CD4-positive, CD25-positive, alpha-beta regulatory T cell (primary cell): ENCODE measurements at regions not wholly inside any gene's neighbourhood (a gene's known extent, or its start where the extent isn't known, plus 50 kb on each side); places are given as distances from the start of the nearest gene placed in this dataset.
"Not testable (repeated sequence)": the region's sequence is repeated elsewhere in the genome, so short reads cannot be mapped to it uniquely, and the experiment has no call there.

Experiments used
- ATAC-seq, 2 donors: fragments of 150-1000 bp; cut with Tn5 transposase; one replicate each; pipeline ENCODE4 v1.10.0; 2021; ENCODE audit warnings: low read depth in 2 of 2, moderate number of reproducible peaks in 2 of 2, moderate library complexity in 1 of 2
- DNase-seq, 3 donors: peaks; one replicate each; pipeline versions ENCODE4 v3.0.0 to v3.0.0-alpha.2; 2012 to 2022; ENCODE audit warnings: mixed read lengths in 1 of 3
- H3K27ac ChIP-seq: one replicate; pipeline ENCODE4 v1.7.0; 2013; ENCODE audit warnings: mild to moderate bottlenecking, low read length; ENCODE audit not compliant: insufficient read depth, poor library complexity, severe bottlenecking
- H3K27me3 ChIP-seq: one replicate; pipeline ENCODE4 v1.7.0; 2013; ENCODE audit warnings: low read length; ENCODE audit not compliant: control insufficient read depth, insufficient read depth
- H3K36me3 ChIP-seq: one replicate; pipeline ENCODE4 v1.7.0; 2013; ENCODE audit warnings: mild to moderate bottlenecking, low read length, moderate library complexity; ENCODE audit not compliant: control insufficient read depth, insufficient read depth
- H3K4me1 ChIP-seq: 2 replicates; pipeline ENCODE4 v1.7.0; 2013; ENCODE audit warnings: mild to moderate bottlenecking, low read length; ENCODE audit not compliant: insufficient read depth, control insufficient read depth, poor library complexity, severe bottlenecking
- H3K4me3 ChIP-seq: one replicate; pipeline ENCODE4 v1.7.0; 2013; ENCODE audit warnings: low read depth, mild to moderate bottlenecking, low read length, moderate library complexity
- H3K9me3 ChIP-seq, 2 experiments: 1 replicate in 1 of 2; 2 replicates in 1 of 2; pipeline ENCODE4 v1.7.0; 2013; ENCODE audit warnings: low read length in 2 of 2, mild to moderate bottlenecking in 1 of 2, moderate library complexity in 1 of 2; ENCODE audit not compliant: control insufficient read depth in 2 of 2
- H3K27ac Mint-ChIP-seq, 3 donors: one replicate each; pipeline ENCODE4 v1.8.0; 2020 to 2022; ENCODE audit warnings: mild to moderate bottlenecking in 3 of 3, mixed read lengths in 3 of 3, moderate library complexity in 2 of 3
- H3K27me3 Mint-ChIP-seq: one replicate; pipeline ENCODE4 v1.8.0; 2022; ENCODE audit warnings: mild to moderate bottlenecking, mixed read lengths
- H3K36me3 Mint-ChIP-seq: one replicate; pipeline ENCODE4 v1.8.0; 2020; ENCODE audit warnings: mixed read lengths
- H3K4me1 Mint-ChIP-seq, 4 donors: one replicate each; pipeline ENCODE4 v1.8.0; 2020 to 2022; ENCODE audit warnings: mixed read lengths in 4 of 4, mild to moderate bottlenecking in 1 of 4
- H3K4me3 Mint-ChIP-seq, 4 donors: one replicate each; pipeline ENCODE4 v1.8.0; 2020 to 2022; ENCODE audit warnings: mild to moderate bottlenecking in 4 of 4, mixed read lengths in 4 of 4, moderate library complexity in 3 of 4
- H3K9me3 Mint-ChIP-seq, 7 donors: one replicate each; pipeline ENCODE4 v1.8.0; 2020 to 2022; ENCODE audit warnings: mixed read lengths in 7 of 7, mild to moderate bottlenecking in 3 of 7, moderate library complexity in 2 of 7

GRCh38 chr13:109939180-109939579, 152.8 kb upstream of the IRS2 start:
- H3K27ac ChIP-seq: no peak overlapping the region
- no peak overlapping the region for H3K27ac Mint-ChIP-seq
- H3K36me3 ChIP-seq: no peaks in the 10 kb centered on the region
- peaks cover 0 to 5% (median 2%) of the 10 kb centered on the region in 7 donors for H3K9me3 Mint-ChIP-seq
- H3K4me1 Mint-ChIP-seq: no peaks in the 10 kb centered on the region
- no peak for ATAC-seq
- H3K4me3 Mint-ChIP-seq: no peak overlapping the region
- H3K4me1 ChIP-seq: no peaks in the 10 kb centered on the region
- no peaks in the 10 kb centered on the region for H3K9me3 ChIP-seq
- no peak overlapping the region for H3K4me3 ChIP-seq
- H3K36me3 Mint-ChIP-seq: no peaks in the 10 kb centered on the region
- no peaks in the 10 kb centered on the region for H3K27me3 Mint-ChIP-seq
- DNase-seq: no peak
- H3K27me3 ChIP-seq: no peaks in the 10 kb centered on the region

- H3K4me3 ChIP-seq: no peak overlapping the region
- H3K36me3 ChIP-seq: no peaks in the 10 kb centered on the region
- H3K27ac ChIP-seq: no peak overlapping the region
- no peaks in the 10 kb centered on the region for H3K4me1 Mint-ChIP-seq
- H3K9me3 Mint-ChIP-seq: peaks cover 0 to 5% (median 2%) of the 10 kb centered on the region in 7 donors
- DNase-seq: no peak
- H3K9me3 ChIP-seq: no peaks in the 10 kb centered on the region
- H3K36me3 Mint-ChIP-seq: no peaks in the 10 kb centered on the region
- H3K27me3 Mint-ChIP-seq: no peaks in the 10 kb centered on the region
- H3K27me3 ChIP-seq: no peaks in the 10 kb centered on the region
- no peak overlapping the region for H3K27ac Mint-ChIP-seq
- H3K4me3 Mint-ChIP-seq: no peak overlapping the region
- H3K4me1 ChIP-seq: no peaks in the 10 kb centered on the region
- no peak for ATAC-seq
Measured at GRCh38 chr13:109938255-109938936, 152.0 kb upstream of the IRS2 start.

DNA sequence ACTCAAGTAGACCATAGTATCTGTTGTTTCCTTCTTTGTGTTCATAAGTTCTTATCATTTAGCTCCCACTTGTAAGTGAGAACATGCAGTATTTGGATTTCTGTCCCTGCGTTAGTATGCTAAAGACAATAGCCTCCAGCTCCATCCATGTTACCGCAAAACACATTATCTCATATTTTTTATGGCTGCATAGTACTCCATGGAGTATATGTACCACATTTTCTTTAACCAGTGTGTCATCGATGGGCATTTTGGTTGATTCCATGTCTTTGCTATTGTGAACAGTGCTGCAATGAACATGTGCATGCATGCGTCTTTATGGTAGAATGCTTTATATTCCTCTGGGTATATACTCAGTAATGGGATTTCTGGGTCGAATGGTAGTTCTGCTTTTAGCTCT, 148.1 kb upstream of the IRS2 start:
- H3K27ac ChIP-seq, H3K9me3 ChIP-seq, H3K4me1 Mint-ChIP-seq, H3K27ac Mint-ChIP-seq, H3K27me3 ChIP-seq, H3K36me3 Mint-ChIP-seq, ATAC-seq, DNase-seq, H3K9me3 Mint-ChIP-seq, H3K4me3 Mint-ChIP-seq, H3K27me3 Mint-ChIP-seq, H3K4me3 ChIP-seq, H3K36me3 ChIP-seq, H3K4me1 ChIP-seq: not testable (repeated sequence)

GRCh38 chr13:109933476-109933875, 147.1 kb upstream of the IRS2 start:
- no peaks in the 10 kb centered on the region for H3K9me3 ChIP-seq
- no peak overlapping the region for H3K4me3 ChIP-seq
- H3K27ac ChIP-seq: no peak overlapping the region
- H3K27me3 Mint-ChIP-seq: no peaks in the 10 kb centered on the region
- H3K4me1 ChIP-seq: no peaks in the 10 kb centered on the region
- no peaks in the 10 kb centered on the region for H3K27me3 ChIP-seq
- peaks cover 0 to 4% (median 0%) of the 10 kb centered on the region in 7 donors for H3K9me3 Mint-ChIP-seq
- H3K27ac Mint-ChIP-seq: no peak overlapping the region
- no peak overlapping the region for H3K4me3 Mint-ChIP-seq
- no peaks in the 10 kb centered on the region for H3K36me3 ChIP-seq
- ATAC-seq: no peak
- no peaks in the 10 kb centered on the region for H3K4me1 Mint-ChIP-seq
- H3K36me3 Mint-ChIP-seq: no peaks in the 10 kb centered on the region
- no peak for DNase-seq

- no peaks in the 10 kb centered on the region for H3K36me3 Mint-ChIP-seq
- Histone ChIP-seq H3K27me3 (no peaks in the 10 kb centered on the region), H3K9me3 (no peaks in the 10 kb centered on the region), H3K4me1 (no peaks in the 10 kb centered on the region), H3K27ac (no peak overlapping the region), H3K4me3 (no peak overlapping the region), H3K36me3 (no peaks in the 10 kb centered on the region)
- DNase-seq (no peak), ATAC-seq (no peak)
- H3K27ac Mint-ChIP-seq: no peak overlapping the region
- no peak overlapping the region for H3K4me3 Mint-ChIP-seq
- peaks cover 5% of the 10 kb centered on the region for H3K27me3 Mint-ChIP-seq
- H3K4me1 Mint-ChIP-seq: no peaks in the 10 kb centered on the region
- H3K9me3 Mint-ChIP-seq: no peaks in the 10 kb centered on the region
Measured at GRCh38 chr13:109924376-109924775, 138.0 kb upstream of the IRS2 start.

DNA sequence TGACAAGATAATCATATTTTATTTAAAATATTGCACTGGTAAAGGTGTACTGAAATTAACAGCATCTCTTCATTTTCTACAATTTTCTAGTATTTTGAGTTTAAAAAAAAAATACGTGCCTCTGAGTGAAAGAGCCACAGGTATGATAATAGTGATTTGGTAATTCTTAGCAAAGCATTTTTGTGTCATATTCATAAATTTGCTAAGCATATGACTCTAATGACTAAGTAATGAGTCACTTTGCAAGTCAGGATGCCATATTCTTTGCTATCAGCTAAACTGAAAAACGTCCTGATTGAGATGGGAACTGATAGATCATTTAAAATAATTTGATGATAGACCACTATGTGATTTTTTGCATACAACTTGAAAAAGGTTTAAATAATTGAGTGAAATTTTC, 136.1 kb upstream of the IRS2 start:
- Histone ChIP-seq H3K4me3 (no peak overlapping the region), H3K27ac (no peak overlapping the region), H3K4me1 (no peaks in the 10 kb centered on the region), H3K9me3 (no peaks in the 10 kb centered on the region), H3K36me3 (no peaks in the 10 kb centered on the region), H3K27me3 (no peaks in the 10 kb centered on the region)
- no peaks in the 10 kb centered on the region for H3K9me3 Mint-ChIP-seq
- peaks cover 9% of the 10 kb centered on the region for H3K27me3 Mint-ChIP-seq
- H3K36me3 Mint-ChIP-seq: no peaks in the 10 kb centered on the region
- no peaks in the 10 kb centered on the region for H3K4me1 Mint-ChIP-seq
- DNase-seq (no peak), ATAC-seq (no peak)
- H3K4me3 Mint-ChIP-seq: no peak overlapping the region
- H3K27ac Mint-ChIP-seq: no peak overlapping the region

GRCh38 chr13:109919715-109920375, 133.5 kb upstream of the IRS2 start:
- Mint-ChIP-seq H3K9me3 (no peaks in the 10 kb centered on the region), H3K36me3 (no peaks in the 10 kb centered on the region), H3K27ac (no peak overlapping the region), H3K4me1 (no peaks in the 10 kb centered on the region), H3K4me3 (no peak overlapping the region), H3K27me3 (peaks cover 9% of the 10 kb centered on the region)
- no peaks in the 10 kb centered on the region for H3K36me3 ChIP-seq
- H3K27me3 ChIP-seq: no peaks in the 10 kb centered on the region
- no peaks in the 10 kb centered on the region for H3K4me1 ChIP-seq
- H3K9me3 ChIP-seq: no peaks in the 10 kb centered on the region
- DNase-seq (no peak), ATAC-seq (no peak)
- no peak overlapping the region for H3K27ac ChIP-seq
- H3K4me3 ChIP-seq: no peak overlapping the region

DNA sequence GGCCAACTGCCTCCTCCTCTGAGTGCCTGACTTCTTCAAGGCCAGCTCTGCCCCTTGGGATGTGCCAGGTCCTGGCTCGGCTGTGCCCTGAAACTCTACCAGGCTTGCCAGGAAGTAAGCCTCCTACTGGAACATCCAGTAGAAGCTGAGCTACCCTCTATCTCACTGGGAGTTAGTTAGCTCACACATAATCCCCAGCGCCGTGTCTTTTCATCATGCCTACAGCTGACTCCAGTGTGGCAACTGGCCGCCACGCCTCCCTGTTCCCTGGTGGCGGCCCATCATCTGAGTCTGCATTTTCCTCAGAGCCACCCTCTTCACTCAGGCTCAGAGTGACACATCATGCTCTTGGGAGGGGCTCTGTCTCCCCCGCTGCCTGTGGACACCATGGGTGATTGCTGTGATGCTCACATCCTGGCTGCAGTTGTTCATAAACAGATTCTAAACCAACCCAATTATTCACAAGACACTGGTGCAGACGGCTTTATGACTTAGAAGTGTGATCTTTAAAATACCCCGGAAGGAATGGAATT, 131.9 kb upstream of the IRS2 start:
- H3K4me1 ChIP-seq: no peaks in the 10 kb centered on the region
- no peaks in the 10 kb centered on the region for H3K4me1 Mint-ChIP-seq
- ATAC-seq: no peak
- H3K36me3 Mint-ChIP-seq: no peaks in the 10 kb centered on the region
- H3K27ac Mint-ChIP-seq: no peak overlapping the region
- H3K27me3 ChIP-seq: no peaks in the 10 kb centered on the region
- DNase-seq: no peak
- H3K4me3 ChIP-seq: no peak overlapping the region
- no peaks in the 10 kb centered on the region for H3K9me3 Mint-ChIP-seq
- peaks cover 4% of the 10 kb centered on the region for H3K27me3 Mint-ChIP-seq
- H3K9me3 ChIP-seq: no peaks in the 10 kb centered on the region
- H3K36me3 ChIP-seq: no peaks in the 10 kb centered on the region
- no peak overlapping the region for H3K4me3 Mint-ChIP-seq
- no peak overlapping the region for H3K27ac ChIP-seq
